Neuronal stem cell (in vitro differentiated cells): ENCODE measurements at regions not wholly inside any gene's neighbourhood (a gene's known extent, or its start where the extent isn't known, plus 50 kb on each side); places are given as distances from the start of the nearest gene placed in this dataset.

Experiments
- DNase-seq: peaks from one replicate; pipeline ENCODE4 v3.0.0-alpha.2; 2013; ENCODE audit warnings: low spot score
- H2AFZ ChIP-seq: one replicate; pipeline ENCODE4 v1.6.1; 2013; ENCODE audit warnings: mild to moderate bottlenecking, low read length, inconsistent platforms
- H2AK5ac ChIP-seq: 2 replicates; pipeline ENCODE4 v1.6.1; 2013; ENCODE audit warnings: low read depth, mild to moderate bottlenecking, inconsistent platforms, low read length, moderate library complexity, mixed read lengths
- H2BK120ac ChIP-seq: 2 replicates; pipeline ENCODE4 v1.6.1; 2013; ENCODE audit warnings: low read depth, mild to moderate bottlenecking, inconsistent platforms, low read length, moderate library complexity, mixed read lengths
- H2BK12ac ChIP-seq: one replicate; pipeline ENCODE4 v1.6.1; 2013; ENCODE audit warnings: low read length, inconsistent platforms
- H2BK15ac ChIP-seq: 2 replicates; pipeline ENCODE4 v1.6.1; 2013; ENCODE audit warnings: mild to moderate bottlenecking, low read length, inconsistent platforms, mixed read lengths
- H2BK5ac ChIP-seq: one replicate; pipeline ENCODE4 v1.6.1; 2013; ENCODE audit warnings: inconsistent platforms, mild to moderate bottlenecking, low read length, moderate library complexity
- H3K14ac ChIP-seq: one replicate; pipeline ENCODE4 v1.6.1; 2013; ENCODE audit warnings: low read length, inconsistent platforms
- H3K18ac ChIP-seq: 2 replicates; pipeline ENCODE4 v1.6.1; 2013; ENCODE audit warnings: low read length, inconsistent platforms
- H3K23ac ChIP-seq: 2 replicates; pipeline ENCODE4 v1.6.1; 2013; ENCODE audit warnings: low read depth, mild to moderate bottlenecking, mixed read lengths, low read length, inconsistent platforms; ENCODE audit not compliant: poor library complexity
- H3K27ac ChIP-seq: replicated peaks from 3 replicates; pipeline ENCODE4 v1.5.1; 2013; ENCODE audit warnings: low read length, inconsistent platforms
- H3K27me3 ChIP-seq, 3 experiments: 2 replicates each; pipeline ENCODE4 v1.6.1; 2013; ENCODE audit warnings: low read length in 3 of 3, mild to moderate bottlenecking in 2 of 3, inconsistent platforms in 1 of 3, low read depth in 1 of 3, mixed read lengths in 1 of 3, moderate library complexity in 1 of 3; ENCODE audit not compliant: control insufficient read depth in 3 of 3, insufficient read depth in 3 of 3
- H3K36me3 ChIP-seq, 2 donors: replicated peaks in 1 of 2; 2 replicates each; pipeline ENCODE4 v1.6.1; 2013; ENCODE audit warnings: low read length in 2 of 2; ENCODE audit not compliant: control insufficient read depth in 2 of 2, insufficient read depth in 2 of 2
- H3K4ac ChIP-seq: 2 replicates; pipeline ENCODE4 v1.6.1; 2013; ENCODE audit warnings: inconsistent platforms, mild to moderate bottlenecking, low read length, moderate library complexity
- H3K4me1 ChIP-seq, 2 donors: 1 replicate in 1 of 2; 2 replicates in 1 of 2; pipeline ENCODE4 v1.6.1; 2013; ENCODE audit warnings: low read length in 2 of 2, low read depth in 1 of 2; ENCODE audit not compliant: control insufficient read depth in 2 of 2, insufficient read depth in 1 of 2
- H3K4me2 ChIP-seq: one replicate; pipeline ENCODE4 v1.6.1; 2013; ENCODE audit warnings: mild to moderate bottlenecking, low read length, inconsistent platforms; ENCODE audit not compliant: insufficient read depth, poor library complexity, severe bottlenecking
- H3K4me3 ChIP-seq, 2 donors: 2 replicates each; pipeline ENCODE4 v1.5.1; 2013; ENCODE audit warnings: low read length in 2 of 2, mild to moderate bottlenecking in 2 of 2, inconsistent platforms in 1 of 2, moderate library complexity in 1 of 2
- H3K79me1 ChIP-seq: one replicate; pipeline ENCODE4 v1.6.1; 2013; ENCODE audit warnings: low read depth, mild to moderate bottlenecking, inconsistent platforms, low read length, moderate library complexity
- H3K9ac ChIP-seq: one replicate; pipeline ENCODE4 v1.6.1; 2013; ENCODE audit warnings: mild to moderate bottlenecking, low read depth, low read length, inconsistent platforms; ENCODE audit not compliant: poor library complexity
- H3K9me3 ChIP-seq, 2 donors: replicated peaks in 1 of 2; 2 replicates each; pipeline versions ENCODE3 to v1.6.1; 2013; ENCODE audit warnings: low read length in 2 of 2, mild to moderate bottlenecking in 2 of 2, inconsistent platforms in 1 of 2, low read depth in 1 of 2, mixed read lengths in 1 of 2, moderate library complexity in 1 of 2; ENCODE audit not compliant: control insufficient read depth in 2 of 2, insufficient read depth in 1 of 2
- H4K8ac ChIP-seq: one replicate; pipeline ENCODE4 v1.6.1; 2013; ENCODE audit warnings: low read depth, mild to moderate bottlenecking, inconsistent platforms, low read length, moderate library complexity
- H4K91ac ChIP-seq: one replicate; pipeline ENCODE4 v1.6.1; 2013; ENCODE audit warnings: low read length, low read depth, mild to moderate bottlenecking, inconsistent platforms; ENCODE audit not compliant: poor library complexity
- WGBS, 2 donors: extraction: QIAGEN DNeasy Blood & Tissue Kit; methylation state at CpG; one replicate each; pipeline ENCODE4 v1.1.7; 2013; ENCODE audit warnings: missing lambda C conversion rate in 2 of 2, mixed read lengths in 1 of 2; ENCODE audit not compliant: insufficient read length in 2 of 2, insufficient replicate concordance in 1 of 2; ENCODE audit errors: extremely low coverage in 2 of 2; 5-methylcytosine and 5-hydroxymethylcytosine counted together

GRCh38 chr4:162443510-162443909, 279.7 kb upstream of the FSTL5 start:
- Histone ChIP-seq H3K27me3 (no peaks in the 10 kb centered on the region), H3K14ac (no peak overlapping the region), H2BK15ac (no peak overlapping the region), H3K9ac (no peak overlapping the region), H3K36me3 (no peaks in the 10 kb centered on the region), H3K4me1 (no peaks in the 10 kb centered on the region), H2BK120ac (no peak overlapping the region), H3K27ac (no peak overlapping the region), H3K18ac (no peak overlapping the region), H2AK5ac (no peak overlapping the region), H3K4me2 (no peak overlapping the region), H3K4ac (no peak overlapping the region), H4K91ac (no peak overlapping the region), H2AFZ (no peak overlapping the region), H2BK12ac (no peak overlapping the region), H3K79me1 (no peaks in the 10 kb centered on the region), H3K23ac (no peak overlapping the region), H3K4me3 (no peak overlapping the region), H2BK5ac (no peak overlapping the region), H4K8ac (no peak overlapping the region), H3K9me3 (no peaks in the 10 kb centered on the region)
- DNase-seq: no peak
- no CpG with 5 or more reads among the region's 2 CpGs for WGBS, 2 donors

GRCh38 chr4:162442128-162442527, 278.3 kb upstream of the FSTL5 start:
- Histone ChIP-seq H3K4me1 (no peaks in the 10 kb centered on the region), H2BK5ac (no peak overlapping the region), H3K9ac (no peak overlapping the region), H4K8ac (no peak overlapping the region), H3K79me1 (no peaks in the 10 kb centered on the region), H2BK12ac (no peak overlapping the region), H3K36me3 (no peaks in the 10 kb centered on the region), H3K18ac (no peak overlapping the region), H4K91ac (no peak overlapping the region), H3K4me2 (no peak overlapping the region), H3K4ac (no peak overlapping the region), H2AFZ (peak overlapping the region; percentile 73), H3K27me3 (no peaks in the 10 kb centered on the region), H2BK15ac (no peak overlapping the region), H2BK120ac (no peak overlapping the region), H3K23ac (no peak overlapping the region), H3K14ac (no peak overlapping the region), H3K4me3 (no peak overlapping the region), H3K27ac (no peak overlapping the region), H3K9me3 (no peaks in the 10 kb centered on the region), H2AK5ac (no peak overlapping the region)
- no peak for DNase-seq
- WGBS, 2 donors: no CpG with 5 or more reads among the region's 2 CpGs

- Histone ChIP-seq H2BK15ac (no peak overlapping the region), H3K36me3 (no peaks in the 10 kb centered on the region), H2BK120ac (no peak overlapping the region), H3K9ac (no peak overlapping the region), H3K4me2 (no peak overlapping the region), H2AFZ (no peak overlapping the region), H3K4ac (no peak overlapping the region), H3K23ac (no peak overlapping the region), H3K4me3 (no peak overlapping the region), H2AK5ac (no peak overlapping the region), H4K91ac (no peak overlapping the region), H2BK5ac (no peak overlapping the region), H3K18ac (no peak overlapping the region), H3K4me1 (no peaks in the 10 kb centered on the region), H4K8ac (no peak overlapping the region), H3K14ac (no peak overlapping the region), H3K79me1 (no peaks in the 10 kb centered on the region), H2BK12ac (no peak overlapping the region), H3K27ac (no peak overlapping the region), H3K9me3 (no peaks in the 10 kb centered on the region), H3K27me3 (no peaks in the 10 kb centered on the region)
- WGBS, 2 donors: no CpG with 5 or more reads among the region's 4 CpGs
- no peak for DNase-seq
Measured at GRCh38 chr4:162422312-162422711, 258.5 kb upstream of the FSTL5 start.

GRCh38 chr4:162410854-162411253, 247.1 kb upstream of the FSTL5 start:
- Histone ChIP-seq H3K23ac (no peak overlapping the region), H3K18ac (no peak overlapping the region), H2BK5ac (no peak overlapping the region), H2BK15ac (no peak overlapping the region), H3K4me3 (no peak overlapping the region), H3K9ac (no peak overlapping the region), H4K8ac (no peak overlapping the region), H3K36me3 (no peaks in the 10 kb centered on the region), H3K4me2 (no peak overlapping the region), H4K91ac (no peak overlapping the region), H3K27ac (no peak overlapping the region), H2AK5ac (no peak overlapping the region), H3K14ac (no peak overlapping the region), H2AFZ (no peak overlapping the region), H3K79me1 (no peaks in the 10 kb centered on the region), H3K27me3 (no peaks in the 10 kb centered on the region), H3K9me3 (peaks cover 0 to 2% of the 10 kb centered on the region in 2 donors), H3K4ac (no peak overlapping the region), H2BK120ac (no peak overlapping the region), H3K4me1 (no peaks in the 10 kb centered on the region), H2BK12ac (no peak overlapping the region)
- no peak for DNase-seq
- WGBS, 2 donors: no CpG with 5 or more reads among the region's 1 CpG
